ENCODE measurements at regions not wholly inside any gene's neighbourhood (a gene's known extent, or its start where the extent isn't known, plus 50 kb on each side); places are given as distances from the start of the nearest gene placed in this dataset.

DNA sequence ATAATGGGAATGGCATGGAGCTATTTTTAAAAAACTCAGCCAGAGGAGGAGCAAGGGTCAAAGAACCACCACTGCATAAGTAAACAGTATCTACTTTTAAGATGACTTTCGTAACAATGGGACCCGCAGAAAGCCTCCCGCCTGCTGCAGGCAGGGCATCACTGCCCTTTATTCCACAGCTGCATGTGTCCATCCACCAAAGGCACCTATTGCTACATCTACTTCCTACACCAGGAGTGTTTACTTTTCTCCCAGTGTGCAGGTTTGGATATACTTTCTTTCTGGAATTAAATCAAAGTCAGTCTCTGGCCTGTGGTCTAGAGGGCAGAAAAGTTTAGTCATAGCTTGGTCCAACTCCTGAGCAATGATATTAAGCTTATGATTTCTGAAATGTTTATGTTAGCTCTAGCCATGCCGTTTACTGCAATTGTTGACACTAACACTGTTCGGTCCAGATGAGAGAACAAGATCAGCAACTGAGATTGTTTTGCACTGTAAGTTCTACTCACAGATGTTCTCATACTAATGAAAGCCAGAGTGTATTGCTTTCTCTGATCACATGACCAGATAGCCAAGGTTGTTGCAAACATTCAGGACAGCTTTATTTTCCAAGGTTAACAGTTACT, 391.5 kb downstream of the FGF10 start:
- Histone ChIP-seq H3K36me3 (ENCODE audit: control insufficient read depth, insufficient read depth, low read length) (no peaks in the 10 kb centered on the region), H3K9me3 (ENCODE audit: control insufficient read depth, low read length) (no peaks in the 10 kb centered on the region), H3K9ac (ENCODE audit: extremely low read depth, low read length, poor library complexity, severe bottlenecking) (no peak overlapping the region), H3K27ac (ENCODE audit: low read depth, low read length) (no peak overlapping the region), H3K4me3 (ENCODE audit: low read length) (no peak overlapping the region), H3K27me3 (ENCODE audit: control insufficient read depth, insufficient read depth, low read length, poor library complexity, severe bottlenecking) (no peaks in the 10 kb centered on the region), H3K4me1 (ENCODE audit: control insufficient read depth, insufficient read depth, low read length) (no peaks in the 10 kb centered on the region)
- Mint-ChIP-seq H3K36me3 (ENCODE audit: low read depth) (no peaks in the 10 kb centered on the region), H3K9me3 (no peaks in the 10 kb centered on the region), H3K27me3 (ENCODE audit: insufficient read depth) (no peaks in the 10 kb centered on the region), H3K4me1 (no peaks in the 10 kb centered on the region), H3K27ac (no peak overlapping the region), H3K4me3 (no peak overlapping the region)
- DNase-seq, result no peak
- WGBS, 2 experiments (ENCODE audit: insufficient coverage in 1 of 2, insufficient read length in 1 of 2), result 83 to 87% methylated on average over 1 to 5 of the region's 5 CpGs
- TF ChIP-seq, protein P1, sequence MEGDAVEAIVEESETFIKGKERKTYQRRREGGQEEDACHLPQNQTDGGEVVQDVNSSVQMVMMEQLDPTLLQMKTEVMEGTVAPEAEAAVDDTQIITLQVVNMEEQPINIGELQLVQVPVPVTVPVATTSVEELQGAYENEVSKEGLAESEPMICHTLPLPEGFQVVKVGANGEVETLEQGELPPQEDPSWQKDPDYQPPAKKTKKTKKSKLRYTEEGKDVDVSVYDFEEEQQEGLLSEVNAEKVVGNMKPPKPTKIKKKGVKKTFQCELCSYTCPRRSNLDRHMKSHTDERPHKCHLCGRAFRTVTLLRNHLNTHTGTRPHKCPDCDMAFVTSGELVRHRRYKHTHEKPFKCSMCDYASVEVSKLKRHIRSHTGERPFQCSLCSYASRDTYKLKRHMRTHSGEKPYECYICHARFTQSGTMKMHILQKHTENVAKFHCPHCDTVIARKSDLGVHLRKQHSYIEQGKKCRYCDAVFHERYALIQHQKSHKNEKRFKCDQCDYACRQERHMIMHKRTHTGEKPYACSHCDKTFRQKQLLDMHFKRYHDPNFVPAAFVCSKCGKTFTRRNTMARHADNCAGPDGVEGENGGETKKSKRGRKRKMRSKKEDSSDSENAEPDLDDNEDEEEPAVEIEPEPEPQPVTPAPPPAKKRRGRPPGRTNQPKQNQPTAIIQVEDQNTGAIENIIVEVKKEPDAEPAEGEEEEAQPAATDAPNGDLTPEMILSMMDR (conservative IDR thresholded peaks at IDR 0.05), result no peak

DNA sequence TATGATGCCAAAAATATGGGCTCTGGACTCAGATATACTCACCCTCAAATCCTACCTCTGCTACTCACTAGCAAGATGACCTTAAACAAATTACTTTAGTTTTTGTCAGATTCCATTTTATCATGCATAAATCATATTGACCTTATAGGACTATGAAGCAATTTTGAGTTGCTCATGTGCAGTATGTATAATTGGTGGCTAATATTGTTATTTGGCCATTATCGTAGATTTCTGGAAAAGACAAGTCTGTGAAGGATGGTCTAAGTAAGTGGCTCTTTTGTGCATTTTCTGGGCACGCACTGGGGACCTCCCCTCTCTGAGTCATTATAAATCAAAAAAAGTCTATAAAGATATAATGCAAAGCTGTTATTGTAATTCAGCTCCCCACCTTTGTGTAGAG, 393.0 kb downstream of the FGF10 start:
- H3K27me3 ChIP-seq (ENCODE audit: control insufficient read depth, insufficient read depth, low read length, poor library complexity, severe bottlenecking), result no peaks in the 10 kb centered on the region
- no peaks in the 10 kb centered on the region for H3K36me3 ChIP-seq (ENCODE audit: control insufficient read depth, insufficient read depth, low read length)
- no peaks in the 10 kb centered on the region for H3K9me3 Mint-ChIP-seq
- no peak for DNase-seq
- no peak overlapping the region for H3K27ac ChIP-seq (ENCODE audit: low read depth, low read length)
- WGBS, 2 experiments (ENCODE audit: insufficient coverage in 1 of 2, insufficient read length in 1 of 2), result 80% methylated on average over 2 of the region's 2 CpGs; no CpG with 5 or more reads in 1 of the 2 experiments
- H3K4me3 ChIP-seq (ENCODE audit: low read length), result no peak overlapping the region
- no peak overlapping the region for H3K27ac Mint-ChIP-seq
- H3K36me3 Mint-ChIP-seq (ENCODE audit: low read depth), result no peaks in the 10 kb centered on the region
- no peak overlapping the region for H3K4me3 Mint-ChIP-seq
- TF ChIP-seq, protein P1 (conservative IDR thresholded peaks at IDR 0.05), result no peak
- H3K27me3 Mint-ChIP-seq (ENCODE audit: insufficient read depth), result no peaks in the 10 kb centered on the region
- H3K9ac ChIP-seq (ENCODE audit: extremely low read depth, low read length, poor library complexity, severe bottlenecking), result no peak overlapping the region
- no peaks in the 10 kb centered on the region for H3K4me1 Mint-ChIP-seq
- no peaks in the 10 kb centered on the region for H3K9me3 ChIP-seq (ENCODE audit: control insufficient read depth, low read length)
- no peaks in the 10 kb centered on the region for H3K4me1 ChIP-seq (ENCODE audit: control insufficient read depth, insufficient read depth, low read length)

DNA sequence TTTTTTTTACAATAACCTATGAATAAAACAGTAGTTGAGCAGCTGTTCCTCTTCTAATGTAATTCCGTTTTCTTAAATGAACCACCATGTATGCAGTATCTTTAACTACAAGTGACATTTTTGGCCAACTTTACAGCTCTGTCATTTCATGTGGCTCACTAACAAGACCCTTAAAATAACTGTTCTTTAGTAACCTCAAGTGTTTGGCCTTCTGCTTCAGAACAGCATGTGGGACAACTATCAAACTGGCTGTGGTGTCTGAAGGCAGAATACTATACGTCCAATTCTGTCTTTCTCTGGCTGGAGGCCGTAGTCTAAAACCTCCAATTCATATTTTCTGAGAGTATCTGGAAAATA, 391.4 kb downstream of the NNT start:
- H3K27me3 Mint-ChIP-seq (ENCODE audit: insufficient read depth), result no peaks in the 10 kb centered on the region
- no peak overlapping the region for H3K27ac Mint-ChIP-seq
- TF ChIP-seq, protein P1 (conservative IDR thresholded peaks at IDR 0.05), result no peak
- no peak overlapping the region for H3K9ac ChIP-seq (ENCODE audit: extremely low read depth, low read length, poor library complexity, severe bottlenecking)
- H3K4me1 Mint-ChIP-seq, result no peaks in the 10 kb centered on the region
- H3K36me3 Mint-ChIP-seq (ENCODE audit: low read depth), result no peaks in the 10 kb centered on the region
- no peaks in the 10 kb centered on the region for H3K9me3 ChIP-seq (ENCODE audit: control insufficient read depth, low read length)
- no peaks in the 10 kb centered on the region for H3K9me3 Mint-ChIP-seq
- no peak overlapping the region for H3K4me3 Mint-ChIP-seq
- H3K4me3 ChIP-seq (ENCODE audit: low read length), result no peak overlapping the region
- no peaks in the 10 kb centered on the region for H3K36me3 ChIP-seq (ENCODE audit: control insufficient read depth, insufficient read depth, low read length)
- 86 to 100% methylated on average over 2 to 3 of the region's 3 CpGs for WGBS, 2 experiments (ENCODE audit: insufficient coverage in 1 of 2, insufficient read length in 1 of 2)
- H3K27me3 ChIP-seq (ENCODE audit: control insufficient read depth, insufficient read depth, low read length, poor library complexity, severe bottlenecking), result no peaks in the 10 kb centered on the region
- no peaks in the 10 kb centered on the region for H3K4me1 ChIP-seq (ENCODE audit: control insufficient read depth, insufficient read depth, low read length)
- no peak overlapping the region for H3K27ac ChIP-seq (ENCODE audit: low read depth, low read length)
- no peak for DNase-seq

All from endodermal cell (in vitro differentiated cells).